Omental fat pad (tissue), 3 donors: ENCODE measurements at regions not wholly inside any gene's neighbourhood (a gene's known extent, or its start where the extent isn't known, plus 50 kb on each side); places are given as distances from the start of the nearest gene placed in this dataset.

Experiments
- ATAC-seq: fragments of 150-250 bp; one replicate; pipeline ENCODE4 v1.9.1; 2016; ENCODE audit warnings: mild to moderate bottlenecking, moderate library complexity; ENCODE audit not compliant: low FRiP score
- DNase-seq: peaks from one replicate; pipeline ENCODE4 v3.0.0-alpha.2; 2019; ENCODE audit warnings: low spot score
- CTCF ChIP-seq, 3 donors: fragments of 450-650 bp; IDR thresholded peaks; one replicate each; pipeline ENCODE4 v1.5.1; 2016 to 2017; ENCODE audit warnings: antibody characterized with exemption in 3 of 3, mild to moderate bottlenecking in 3 of 3, moderate library complexity in 2 of 3

- TF ChIP-seq CTCF (IDR thresholded peaks at IDR 0.05): no peak
- ATAC-seq (no peak), DNase-seq (no peak)
Measured at GRCh38 chr21:20667931-20668330, 330.3 kb upstream of the NCAM2 start.

GRCh38 chr21:20685475-20685874, 312.7 kb upstream of the NCAM2 start:
- no peak for TF ChIP-seq CTCF (IDR thresholded peaks at IDR 0.05)
- no peak for DNase-seq
- no peak for ATAC-seq

- no peak for DNase-seq
- no peak for ATAC-seq
- TF ChIP-seq CTCF (IDR thresholded peaks at IDR 0.05): no peak
Measured at GRCh38 chr21:20698585-20698984, 299.6 kb upstream of the NCAM2 start.

- no peak for TF ChIP-seq CTCF (IDR thresholded peaks at IDR 0.05)
- ATAC-seq (no peak), DNase-seq (no peak)
Measured at GRCh38 chr21:20701235-20701634, 297.0 kb upstream of the NCAM2 start.

GRCh38 chr21:20703112-20703767, 295.0 kb upstream of the NCAM2 start:
- no peak for ATAC-seq
- TF ChIP-seq CTCF (IDR thresholded peaks at IDR 0.05): no peak

GRCh38 chr21:20720623-20721022, 277.6 kb upstream of the NCAM2 start:
- ATAC-seq: no peak
- TF ChIP-seq CTCF (IDR thresholded peaks at IDR 0.05): no peak
- no peak for DNase-seq

More at GRCh38 chr21:20703112-20703767, 295.0 kb upstream of the NCAM2 start:
- no peak for DNase-seq

- no peak for ATAC-seq
- no peak for DNase-seq
- TF ChIP-seq CTCF (IDR thresholded peaks at IDR 0.05): no peak
Measured at GRCh38 chr21:20721151-20721550, 277.1 kb upstream of the NCAM2 start.
